Activated naive CD4-positive, alpha-beta T cell treated with anti-CD3 and anti-CD28 coated beads, Interleukin-2, amount 50 U/mL, for 72 hours (primary cell): ENCODE measurements at regions not wholly inside any gene's neighbourhood (a gene's known extent, or its start where the extent isn't known, plus 50 kb on each side); places are given as distances from the start of the nearest gene placed in this dataset.
"Not testable (repeated sequence)": the region's sequence is repeated elsewhere in the genome, so short reads cannot be mapped to it uniquely, and the experiment has no call there.

Experiments
- ATAC-seq, 2 donors: fragments of 150-1000 bp; cut with Tn5 transposase; 2 replicates each; pipeline ENCODE4 v1.10.0; 2021; ENCODE audit warnings: mild to moderate bottlenecking in 2 of 2, moderate library complexity in 2 of 2
- DNase-seq, 2 donors: peaks; one replicate each; pipeline ENCODE4 v3.0.0; 2021 to 2022; ENCODE audit warnings: low spot score in 2 of 2
- H3K27ac Mint-ChIP-seq, 2 donors: one replicate each; pipeline ENCODE4 v1.8.0; 2022; ENCODE audit warnings: mild to moderate bottlenecking in 2 of 2, mixed read lengths in 2 of 2
- H3K36me3 Mint-ChIP-seq, 2 donors: one replicate each; pipeline ENCODE4 v1.8.0; 2022; ENCODE audit warnings: mixed read lengths in 2 of 2
- H3K9me3 Mint-ChIP-seq, 2 donors: one replicate each; pipeline ENCODE4 v1.8.0; 2022; ENCODE audit warnings: mixed read lengths in 2 of 2

- Mint-ChIP-seq H3K9me3 (peaks cover 7 to 18% of the 10 kb centered on the region in 2 donors), H3K36me3 (peaks cover 16 to 35% of the 10 kb centered on the region in 2 donors)
- not testable (repeated sequence) for H3K27ac Mint-ChIP-seq, DNase-seq, ATAC-seq
Observed at GRCh38 chr22:38375784-38376183, 58.6 kb upstream of the CSNK1E start.

GRCh38 chr22:38375005-38375404 is 57.8 kb upstream of the CSNK1E start:
- peaks cover 16 to 34% of the 10 kb centered on the region in 2 donors for H3K36me3 Mint-ChIP-seq
- not testable (repeated sequence) for ATAC-seq, H3K27ac Mint-ChIP-seq, DNase-seq
- peaks cover 7 to 18% of the 10 kb centered on the region in 2 donors for H3K9me3 Mint-ChIP-seq

- H3K9me3 Mint-ChIP-seq, result peaks cover 7 to 18% of the 10 kb centered on the region in 2 donors
- H3K36me3 Mint-ChIP-seq, result peaks cover 16 to 29% of the 10 kb centered on the region in 2 donors
- peak overlapping the region in 1 of 2 donors; percentile 24 for H3K27ac Mint-ChIP-seq
- DNase-seq, ATAC-seq: not testable (repeated sequence)
Observed at GRCh38 chr22:38374433-38374831, 57.2 kb upstream of the CSNK1E start.

- Mint-ChIP-seq H3K9me3 (peaks cover 7 to 18% of the 10 kb centered on the region in 2 donors), H3K27ac (peak overlapping the region; percentile 20 to 24), H3K36me3 (peaks cover 16 to 29% of the 10 kb centered on the region in 2 donors)
- ATAC-seq, result peak in 1 of 2 donors; percentile 66
- not testable (repeated sequence) for DNase-seq
Observed at GRCh38 chr22:38373783-38374432, 56.7 kb upstream of the CSNK1E start.

GRCh38 chr22:38372665-38373064 is 55.4 kb upstream of the CSNK1E start:
- peaks cover 16 to 29% of the 10 kb centered on the region in 2 donors for H3K36me3 Mint-ChIP-seq
- peaks cover 7 to 18% of the 10 kb centered on the region in 2 donors for H3K9me3 Mint-ChIP-seq
- not testable (repeated sequence) for ATAC-seq, DNase-seq, H3K27ac Mint-ChIP-seq

GRCh38 chr22:38370490-38370889 is 53.3 kb upstream of the CSNK1E start:
- DNase-seq, H3K27ac Mint-ChIP-seq, ATAC-seq: not testable (repeated sequence)
- Mint-ChIP-seq H3K9me3 (peaks cover 7 to 18% of the 10 kb centered on the region in 2 donors), H3K36me3 (peaks cover 16 to 21% of the 10 kb centered on the region in 2 donors)

- peaks cover 13 to 18% of the 10 kb centered on the region in 2 donors for H3K36me3 Mint-ChIP-seq
Observed at GRCh38 chr22:38369132-38369531, 51.9 kb upstream of the CSNK1E start.

More at GRCh38 chr22:38369132-38369531, 51.9 kb upstream of the CSNK1E start:
- not testable (repeated sequence) for H3K27ac Mint-ChIP-seq, DNase-seq, ATAC-seq
- peaks cover 9 to 18% of the 10 kb centered on the region in 2 donors for H3K9me3 Mint-ChIP-seq
